ENCODE measurements at regions not wholly inside any gene's neighbourhood (a gene's known extent, or its start where the extent isn't known, plus 50 kb on each side); places are given as distances from the start of the nearest gene placed in this dataset.

DNA sequence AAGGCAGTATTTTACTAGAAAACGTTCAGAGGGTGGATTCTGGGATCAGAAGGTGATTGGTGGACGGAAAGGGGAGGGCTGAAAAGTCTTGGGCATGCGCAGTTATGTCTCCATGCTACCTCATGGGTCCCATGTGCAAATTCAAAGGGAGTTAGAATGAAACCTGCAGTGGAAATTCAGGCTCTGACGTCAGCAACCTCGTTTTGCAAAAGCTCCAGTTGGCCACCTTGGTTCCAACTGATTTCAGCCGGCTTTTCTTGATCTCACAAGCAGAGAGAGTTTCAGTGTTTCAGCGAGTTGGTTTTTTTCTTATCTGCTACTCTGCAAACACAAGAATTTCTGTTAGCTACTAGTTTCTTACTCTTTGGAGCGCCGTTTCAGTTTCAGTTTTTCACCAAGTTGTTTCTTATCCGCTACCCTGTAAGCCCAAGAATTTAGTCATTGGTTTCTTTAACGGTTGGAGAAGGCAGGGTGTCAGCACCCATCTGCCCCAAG is 69.8 kb upstream of the PGBD5 start:
- no peak for DNase-seq (ENCODE audit: low spot score)
- Histone ChIP-seq H3K4me3 (ENCODE audit: severe bottlenecking) (no peak overlapping the region), H3K27me3 (ENCODE audit: insufficient read depth, poor library complexity, severe bottlenecking) (no peaks in the 10 kb centered on the region), H3K36me3 (ENCODE audit: low read depth) (no peaks in the 10 kb centered on the region), H3K4me1 (ENCODE audit: insufficient read depth, poor library complexity, severe bottlenecking) (no peaks in the 10 kb centered on the region), H3K9me3 (ENCODE audit: severe bottlenecking) (no peaks in the 10 kb centered on the region), H3K27ac (ENCODE audit: poor library complexity, severe bottlenecking) (no peak overlapping the region)
- TF ChIP-seq, protein P1, sequence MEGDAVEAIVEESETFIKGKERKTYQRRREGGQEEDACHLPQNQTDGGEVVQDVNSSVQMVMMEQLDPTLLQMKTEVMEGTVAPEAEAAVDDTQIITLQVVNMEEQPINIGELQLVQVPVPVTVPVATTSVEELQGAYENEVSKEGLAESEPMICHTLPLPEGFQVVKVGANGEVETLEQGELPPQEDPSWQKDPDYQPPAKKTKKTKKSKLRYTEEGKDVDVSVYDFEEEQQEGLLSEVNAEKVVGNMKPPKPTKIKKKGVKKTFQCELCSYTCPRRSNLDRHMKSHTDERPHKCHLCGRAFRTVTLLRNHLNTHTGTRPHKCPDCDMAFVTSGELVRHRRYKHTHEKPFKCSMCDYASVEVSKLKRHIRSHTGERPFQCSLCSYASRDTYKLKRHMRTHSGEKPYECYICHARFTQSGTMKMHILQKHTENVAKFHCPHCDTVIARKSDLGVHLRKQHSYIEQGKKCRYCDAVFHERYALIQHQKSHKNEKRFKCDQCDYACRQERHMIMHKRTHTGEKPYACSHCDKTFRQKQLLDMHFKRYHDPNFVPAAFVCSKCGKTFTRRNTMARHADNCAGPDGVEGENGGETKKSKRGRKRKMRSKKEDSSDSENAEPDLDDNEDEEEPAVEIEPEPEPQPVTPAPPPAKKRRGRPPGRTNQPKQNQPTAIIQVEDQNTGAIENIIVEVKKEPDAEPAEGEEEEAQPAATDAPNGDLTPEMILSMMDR (IDR thresholded peaks at IDR 0.05; ENCODE audit: poor library complexity, severe bottlenecking): no peak
- ATAC-seq (ENCODE audit: low read depth): no peak

DNA sequence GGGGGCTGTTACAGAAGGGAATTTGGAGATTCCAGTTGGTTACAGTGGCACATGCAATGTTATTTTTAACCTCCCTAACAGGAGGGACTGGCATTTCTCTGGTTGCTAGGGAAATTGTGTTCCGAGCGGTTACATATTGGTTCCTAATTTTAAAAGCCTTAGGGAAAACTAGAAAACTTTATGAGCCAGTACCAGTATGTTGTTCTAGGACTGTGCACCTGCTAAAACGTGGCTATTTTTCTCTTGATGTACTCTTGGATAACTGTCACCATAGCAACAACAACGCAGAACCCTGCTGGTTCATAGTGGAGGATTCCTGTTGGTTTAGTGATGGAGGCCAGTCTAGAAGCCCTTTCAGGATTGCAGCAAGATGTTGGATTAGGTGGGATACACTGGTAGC is 68.9 kb upstream of the PGBD5 start:
- no peaks in the 10 kb centered on the region for H3K27me3 ChIP-seq (ENCODE audit: insufficient read depth, poor library complexity, severe bottlenecking)
- H3K9me3 ChIP-seq (ENCODE audit: severe bottlenecking): no peaks in the 10 kb centered on the region
- H3K36me3 ChIP-seq (ENCODE audit: low read depth): no peaks in the 10 kb centered on the region
- ATAC-seq (ENCODE audit: low read depth) (no peak), DNase-seq (ENCODE audit: low spot score) (no peak)
- H3K27ac ChIP-seq (ENCODE audit: poor library complexity, severe bottlenecking): no peak overlapping the region
- H3K4me1 ChIP-seq (ENCODE audit: insufficient read depth, poor library complexity, severe bottlenecking): no peaks in the 10 kb centered on the region
- TF ChIP-seq, protein P1 (IDR thresholded peaks at IDR 0.05; ENCODE audit: poor library complexity, severe bottlenecking): no peak
- H3K4me3 ChIP-seq (ENCODE audit: severe bottlenecking): no peak overlapping the region

DNA sequence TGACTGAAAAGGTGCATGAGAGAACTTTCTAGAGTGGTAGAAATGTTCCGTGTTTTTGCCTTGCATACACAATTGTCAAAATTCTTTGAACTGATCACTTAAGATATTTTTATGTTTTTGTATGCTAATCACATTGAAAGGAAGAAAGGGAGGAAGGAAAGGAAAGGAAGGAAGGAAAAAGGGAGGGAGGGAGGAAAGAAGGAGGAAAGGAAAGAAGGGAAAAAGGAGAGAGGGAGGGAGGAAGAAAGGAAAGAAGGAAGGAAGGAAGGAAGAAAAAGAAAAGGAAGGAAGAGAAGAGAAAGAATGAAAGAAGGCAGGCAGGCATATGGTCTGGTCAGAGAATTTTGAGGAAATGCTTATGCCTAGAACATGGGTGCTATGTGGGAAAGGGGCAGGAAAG is 68.4 kb upstream of the PGBD5 start:
- Histone ChIP-seq H3K27me3 (ENCODE audit: insufficient read depth, poor library complexity, severe bottlenecking) (no peaks in the 10 kb centered on the region), H3K4me3 (ENCODE audit: severe bottlenecking) (no peak overlapping the region), H3K4me1 (ENCODE audit: insufficient read depth, poor library complexity, severe bottlenecking) (no peaks in the 10 kb centered on the region), H3K36me3 (ENCODE audit: low read depth) (no peaks in the 10 kb centered on the region), H3K27ac (ENCODE audit: poor library complexity, severe bottlenecking) (no peak overlapping the region), H3K9me3 (ENCODE audit: severe bottlenecking) (no peaks in the 10 kb centered on the region)
- TF ChIP-seq, protein P1 (IDR thresholded peaks at IDR 0.05; ENCODE audit: poor library complexity, severe bottlenecking): no peak
- ATAC-seq (ENCODE audit: low read depth): no peak
- no peak for DNase-seq (ENCODE audit: low spot score)

DNA sequence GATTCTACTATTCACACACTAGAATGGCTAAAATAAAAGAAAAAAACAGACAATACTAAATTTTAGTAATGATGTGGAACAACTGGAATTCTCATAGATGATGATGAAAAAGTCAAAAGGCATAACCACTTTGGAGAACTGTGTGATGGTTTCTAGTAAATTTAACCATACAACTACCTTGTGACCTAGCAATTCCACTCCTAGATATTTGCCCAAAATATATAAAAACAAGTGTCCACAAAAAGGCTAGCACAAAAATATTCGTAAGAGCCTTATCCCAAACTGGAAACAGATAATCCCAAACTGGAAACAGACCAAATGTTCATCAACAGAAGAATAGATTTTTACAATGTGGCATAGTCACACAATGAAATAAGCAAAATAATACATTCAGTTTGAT is 67.9 kb upstream of the PGBD5 start:
- ATAC-seq (ENCODE audit: low read depth): no peak
- Histone ChIP-seq H3K4me1 (ENCODE audit: insufficient read depth, poor library complexity, severe bottlenecking) (no peaks in the 10 kb centered on the region), H3K27me3 (ENCODE audit: insufficient read depth, poor library complexity, severe bottlenecking) (no peaks in the 10 kb centered on the region), H3K36me3 (ENCODE audit: low read depth) (no peaks in the 10 kb centered on the region), H3K4me3 (ENCODE audit: severe bottlenecking) (no peak overlapping the region), H3K9me3 (ENCODE audit: severe bottlenecking) (no peaks in the 10 kb centered on the region), H3K27ac (ENCODE audit: poor library complexity, severe bottlenecking) (no peak overlapping the region)
- DNase-seq (ENCODE audit: low spot score): no peak
- TF ChIP-seq, protein P1 (IDR thresholded peaks at IDR 0.05; ENCODE audit: poor library complexity, severe bottlenecking): no peak

DNA sequence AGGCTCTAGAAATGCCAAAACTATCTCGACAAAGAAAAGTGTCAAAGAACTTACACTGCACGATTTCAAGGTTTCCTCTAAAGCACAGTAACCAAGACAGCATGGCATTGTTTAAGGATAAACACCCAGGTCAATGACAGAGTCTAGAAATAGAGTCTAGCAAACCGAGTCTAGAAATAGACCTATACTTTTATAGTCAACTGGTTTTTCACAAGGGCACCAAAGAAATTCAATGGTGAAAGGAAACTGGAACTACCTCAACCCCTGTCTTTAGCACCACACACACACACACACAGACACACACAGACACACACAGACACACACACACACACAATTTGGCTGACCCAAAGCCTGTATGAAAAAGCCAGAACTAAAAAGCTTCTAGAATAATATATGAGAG is 67.1 kb upstream of the PGBD5 start:
- no peak overlapping the region for H3K27ac ChIP-seq (ENCODE audit: poor library complexity, severe bottlenecking)
- no peak for DNase-seq (ENCODE audit: low spot score)
- TF ChIP-seq, protein P1 (IDR thresholded peaks at IDR 0.05; ENCODE audit: poor library complexity, severe bottlenecking): no peak
- H3K4me1 ChIP-seq (ENCODE audit: insufficient read depth, poor library complexity, severe bottlenecking): no peaks in the 10 kb centered on the region
- no peaks in the 10 kb centered on the region for H3K9me3 ChIP-seq (ENCODE audit: severe bottlenecking)
- no peaks in the 10 kb centered on the region for H3K36me3 ChIP-seq (ENCODE audit: low read depth)
- no peak overlapping the region for H3K4me3 ChIP-seq (ENCODE audit: severe bottlenecking)
- no peak for ATAC-seq (ENCODE audit: low read depth)
- H3K27me3 ChIP-seq (ENCODE audit: insufficient read depth, poor library complexity, severe bottlenecking): no peaks in the 10 kb centered on the region

All from RWPE2 (cell line).